ENCODE measurements at regions not wholly inside any gene's neighbourhood (a gene's known extent, or its start where the extent isn't known, plus 50 kb on each side); places are given as distances from the start of the nearest gene placed in this dataset.
A peak's percentile ranks its signal among the peaks of the same experiment; 100 is the strongest.

DNA sequence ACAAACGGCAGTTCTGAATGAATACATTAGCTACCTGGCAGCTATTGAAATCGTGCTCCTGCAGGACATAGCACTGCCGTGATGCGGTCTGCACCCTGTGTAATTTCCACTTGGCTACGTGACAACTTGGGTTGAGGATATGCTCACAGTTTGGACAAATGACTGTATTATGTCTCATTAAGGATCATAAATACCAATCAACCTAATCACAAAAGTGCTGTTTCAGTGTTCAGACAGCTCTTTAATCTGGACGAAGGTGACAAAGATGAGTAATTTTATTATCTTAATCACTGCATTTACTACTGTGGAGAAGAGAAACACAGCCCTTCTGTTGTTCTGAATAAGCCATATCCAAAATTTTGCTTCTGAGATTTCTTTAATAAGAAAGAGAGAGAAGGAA, 210.8 kb upstream of the PFKP start:
- Histone ChIP-seq H3K79me1 (ENCODE audit: low read depth, low read length) (no peaks in the 10 kb centered on the region), H3K9ac (ENCODE audit: low read depth, low read length, poor library complexity) (no peak overlapping the region), H3K23ac (ENCODE audit: low read depth, low read length, poor library complexity) (no peak overlapping the region), H2BK15ac (ENCODE audit: low read length) (no peak overlapping the region), H2BK12ac (ENCODE audit: low read length) (no peak overlapping the region), H3K27ac (replicated peaks; ENCODE audit: low read length) (no peak overlapping the region), H2AK5ac (ENCODE audit: low read depth, low read length) (no peak overlapping the region), H2AFZ (ENCODE audit: low read length) (no peak overlapping the region), H3K4me3 (ENCODE audit: low read length in 2 of 2) (no peak overlapping the region), H3K18ac (ENCODE audit: low read length) (no peak overlapping the region), H4K91ac (ENCODE audit: low read depth, low read length, poor library complexity) (no peak overlapping the region), H2BK120ac (ENCODE audit: low read depth, low read length) (no peak overlapping the region), H3K4me1 (ENCODE audit: control insufficient read depth in 2 of 2, insufficient read depth in 1 of 2, low read depth in 1 of 2, low read length in 2 of 2) (no peaks in the 10 kb centered on the region), H3K14ac (ENCODE audit: low read length) (no peak overlapping the region), H3K36me3 (replicated peaks in 1 of 2; ENCODE audit: control insufficient read depth in 2 of 2, insufficient read depth in 2 of 2, low read length in 2 of 2) (no peaks in the 10 kb centered on the region), H2BK5ac (ENCODE audit: low read length) (no peak overlapping the region), H3K9me3 (replicated peaks in 1 of 2; ENCODE audit: control insufficient read depth in 2 of 2, insufficient read depth in 1 of 2, low read depth in 1 of 2, low read length in 2 of 2) (peaks cover 0 to 2% of the 10 kb centered on the region in 2 donors), H3K4ac (ENCODE audit: low read length) (no peak overlapping the region), H3K27me3 (ENCODE audit: control insufficient read depth in 3 of 3, insufficient read depth in 3 of 3, low read depth in 1 of 3, low read length in 3 of 3) (no peaks in the 10 kb centered on the region), H4K8ac (ENCODE audit: low read depth, low read length) (no peak overlapping the region), H3K4me2 (ENCODE audit: insufficient read depth, low read length, poor library complexity, severe bottlenecking) (no peak overlapping the region)
- no peak for DNase-seq (ENCODE audit: low spot score)
- WGBS, 2 donors (ENCODE audit: extremely low coverage in 2 of 2, insufficient read length in 2 of 2, insufficient replicate concordance in 1 of 2) = no CpG with 5 or more reads among the region's 6 CpGs

GRCh38 chr10:2852574-2853323, 214.6 kb upstream of the PFKP start:
- H3K14ac ChIP-seq (ENCODE audit: low read length) = no peak overlapping the region
- DNase-seq (ENCODE audit: low spot score) = no peak
- H2AK5ac ChIP-seq (ENCODE audit: low read depth, low read length) = no peak overlapping the region
- H3K4me3 ChIP-seq (ENCODE audit: low read length in 2 of 2) = no peak overlapping the region
- WGBS, 2 donors (ENCODE audit: extremely low coverage in 2 of 2, insufficient read length in 2 of 2, insufficient replicate concordance in 1 of 2) = no CpG with 5 or more reads among the region's 2 CpGs
- H3K27me3 ChIP-seq (ENCODE audit: control insufficient read depth in 3 of 3, insufficient read depth in 3 of 3, low read depth in 1 of 3, low read length in 3 of 3) = no peaks in the 10 kb centered on the region
- H3K9me3 ChIP-seq (replicated peaks in 1 of 2; ENCODE audit: control insufficient read depth in 2 of 2, insufficient read depth in 1 of 2, low read depth in 1 of 2, low read length in 2 of 2) = no peaks in the 10 kb centered on the region
- H2BK120ac ChIP-seq (ENCODE audit: low read depth, low read length) = no peak overlapping the region
- H3K79me1 ChIP-seq (ENCODE audit: low read depth, low read length) = peaks cover 2% of the 10 kb centered on the region
- no peak overlapping the region for H3K4me2 ChIP-seq (ENCODE audit: insufficient read depth, low read length, poor library complexity, severe bottlenecking)
- no peak overlapping the region for H3K18ac ChIP-seq (ENCODE audit: low read length)
- no peak overlapping the region for H3K4ac ChIP-seq (ENCODE audit: low read length)
- no peak overlapping the region for H2AFZ ChIP-seq (ENCODE audit: low read length)
- no peak overlapping the region for H3K27ac ChIP-seq (replicated peaks; ENCODE audit: low read length)
- H3K9ac ChIP-seq (ENCODE audit: low read depth, low read length, poor library complexity) = no peak overlapping the region
- no peak overlapping the region for H2BK12ac ChIP-seq (ENCODE audit: low read length)
- H4K8ac ChIP-seq (ENCODE audit: low read depth, low read length) = no peak overlapping the region
- no peak overlapping the region for H3K23ac ChIP-seq (ENCODE audit: low read depth, low read length, poor library complexity)
- H3K36me3 ChIP-seq (replicated peaks in 1 of 2; ENCODE audit: control insufficient read depth in 2 of 2, insufficient read depth in 2 of 2, low read length in 2 of 2) = no peaks in the 10 kb centered on the region
- H4K91ac ChIP-seq (ENCODE audit: low read depth, low read length, poor library complexity) = no peak overlapping the region
- no peaks in the 10 kb centered on the region for H3K4me1 ChIP-seq (ENCODE audit: control insufficient read depth in 2 of 2, insufficient read depth in 1 of 2, low read depth in 1 of 2, low read length in 2 of 2)
- no peak overlapping the region for H2BK15ac ChIP-seq (ENCODE audit: low read length)
- H2BK5ac ChIP-seq (ENCODE audit: low read length) = no peak overlapping the region

DNA sequence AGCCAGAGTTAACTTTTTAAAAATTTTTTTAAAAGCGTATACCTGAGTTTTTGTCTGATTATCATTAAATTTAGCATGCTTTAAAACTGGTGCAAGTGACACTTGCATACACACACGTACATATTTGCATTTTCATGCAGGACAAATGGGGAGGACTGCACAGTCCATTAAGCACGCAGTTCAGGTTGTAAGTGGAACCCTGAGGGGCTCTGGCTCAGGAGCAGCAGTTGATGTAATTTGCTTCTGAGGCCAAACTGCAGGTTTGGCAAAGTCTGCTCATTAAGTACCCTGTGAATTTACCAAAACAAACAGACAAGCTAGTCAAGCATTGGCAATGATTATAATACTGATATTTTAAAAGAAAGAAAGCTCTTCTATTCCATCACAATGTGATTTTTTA, 215.8 kb upstream of the PFKP start:
- H3K79me1 ChIP-seq (ENCODE audit: low read depth, low read length) = peaks cover 2% of the 10 kb centered on the region
- H2BK12ac ChIP-seq (ENCODE audit: low read length) = no peak overlapping the region
- H2AK5ac ChIP-seq (ENCODE audit: low read depth, low read length) = no peak overlapping the region
- no peak overlapping the region for H3K4me2 ChIP-seq (ENCODE audit: insufficient read depth, low read length, poor library complexity, severe bottlenecking)
- WGBS, 2 donors (ENCODE audit: extremely low coverage in 2 of 2, insufficient read length in 2 of 2, insufficient replicate concordance in 1 of 2) = no CpG with 5 or more reads among the region's 3 CpGs
- H3K4me3 ChIP-seq (ENCODE audit: low read length in 2 of 2) = no peak overlapping the region
- H4K91ac ChIP-seq (ENCODE audit: low read depth, low read length, poor library complexity) = no peak overlapping the region
- no peak overlapping the region for H3K14ac ChIP-seq (ENCODE audit: low read length)
- no peak overlapping the region for H2AFZ ChIP-seq (ENCODE audit: low read length)
- no peak overlapping the region for H3K9ac ChIP-seq (ENCODE audit: low read depth, low read length, poor library complexity)
- no peak for DNase-seq (ENCODE audit: low spot score)
- H2BK15ac ChIP-seq (ENCODE audit: low read length) = no peak overlapping the region
- no peak overlapping the region for H2BK120ac ChIP-seq (ENCODE audit: low read depth, low read length)
- no peak overlapping the region for H3K4ac ChIP-seq (ENCODE audit: low read length)
- no peaks in the 10 kb centered on the region for H3K27me3 ChIP-seq (ENCODE audit: control insufficient read depth in 3 of 3, insufficient read depth in 3 of 3, low read depth in 1 of 3, low read length in 3 of 3)
- H4K8ac ChIP-seq (ENCODE audit: low read depth, low read length) = no peak overlapping the region
- H3K18ac ChIP-seq (ENCODE audit: low read length) = no peak overlapping the region
- H3K27ac ChIP-seq (replicated peaks; ENCODE audit: low read length) = no peak overlapping the region
- no peak overlapping the region for H2BK5ac ChIP-seq (ENCODE audit: low read length)
- no peaks in the 10 kb centered on the region for H3K4me1 ChIP-seq (ENCODE audit: control insufficient read depth in 2 of 2, insufficient read depth in 1 of 2, low read depth in 1 of 2, low read length in 2 of 2)
- H3K36me3 ChIP-seq (replicated peaks in 1 of 2; ENCODE audit: control insufficient read depth in 2 of 2, insufficient read depth in 2 of 2, low read length in 2 of 2) = no peaks in the 10 kb centered on the region
- no peak overlapping the region for H3K23ac ChIP-seq (ENCODE audit: low read depth, low read length, poor library complexity)
- H3K9me3 ChIP-seq (replicated peaks in 1 of 2; ENCODE audit: control insufficient read depth in 2 of 2, insufficient read depth in 1 of 2, low read depth in 1 of 2, low read length in 2 of 2) = no peaks in the 10 kb centered on the region

DNA sequence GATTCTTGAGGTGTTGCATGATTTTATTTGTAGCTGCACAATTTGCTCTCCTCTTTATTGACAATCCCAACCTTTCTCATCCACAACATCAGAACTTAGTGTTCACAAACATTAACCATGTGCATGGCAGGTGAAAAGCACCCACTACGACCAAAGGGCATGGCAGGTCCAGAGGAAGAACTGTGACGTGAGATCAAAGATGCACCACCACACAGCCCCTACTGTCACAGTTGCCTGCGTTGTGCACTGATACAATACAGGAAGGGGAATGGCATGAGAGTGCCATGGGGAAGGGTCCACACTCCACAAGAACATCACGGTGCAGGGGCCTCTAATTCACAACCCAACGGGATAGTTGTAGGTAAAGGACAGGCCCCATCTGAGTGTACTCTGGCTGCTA, 217.1 kb upstream of the PFKP start:
- no peak overlapping the region for H2BK15ac ChIP-seq (ENCODE audit: low read length)
- no peak overlapping the region for H3K14ac ChIP-seq (ENCODE audit: low read length)
- H3K23ac ChIP-seq (ENCODE audit: low read depth, low read length, poor library complexity) = no peak overlapping the region
- no peak overlapping the region for H3K4me3 ChIP-seq (ENCODE audit: low read length in 2 of 2)
- H4K91ac ChIP-seq (ENCODE audit: low read depth, low read length, poor library complexity) = no peak overlapping the region
- H3K9me3 ChIP-seq (replicated peaks in 1 of 2; ENCODE audit: control insufficient read depth in 2 of 2, insufficient read depth in 1 of 2, low read depth in 1 of 2, low read length in 2 of 2) = no peaks in the 10 kb centered on the region
- no peak overlapping the region for H2AFZ ChIP-seq (ENCODE audit: low read length)
- H4K8ac ChIP-seq (ENCODE audit: low read depth, low read length) = peak overlapping the region; percentile 67
- H3K27ac ChIP-seq (replicated peaks; ENCODE audit: low read length) = no peak overlapping the region
- no peak overlapping the region for H3K4me2 ChIP-seq (ENCODE audit: insufficient read depth, low read length, poor library complexity, severe bottlenecking)
- H2BK5ac ChIP-seq (ENCODE audit: low read length) = no peak overlapping the region
- H3K9ac ChIP-seq (ENCODE audit: low read depth, low read length, poor library complexity) = no peak overlapping the region
- H3K79me1 ChIP-seq (ENCODE audit: low read depth, low read length) = peaks cover 2% of the 10 kb centered on the region
- H3K4ac ChIP-seq (ENCODE audit: low read length) = no peak overlapping the region
- no CpG with 5 or more reads among the region's 5 CpGs for WGBS, 2 donors (ENCODE audit: extremely low coverage in 2 of 2, insufficient read length in 2 of 2, insufficient replicate concordance in 1 of 2)
- H2AK5ac ChIP-seq (ENCODE audit: low read depth, low read length) = no peak overlapping the region
- DNase-seq (ENCODE audit: low spot score) = no peak
- H3K18ac ChIP-seq (ENCODE audit: low read length) = no peak overlapping the region
- H2BK120ac ChIP-seq (ENCODE audit: low read depth, low read length) = no peak overlapping the region
- no peaks in the 10 kb centered on the region for H3K4me1 ChIP-seq (ENCODE audit: control insufficient read depth in 2 of 2, insufficient read depth in 1 of 2, low read depth in 1 of 2, low read length in 2 of 2)
- no peak overlapping the region for H2BK12ac ChIP-seq (ENCODE audit: low read length)
- H3K36me3 ChIP-seq (replicated peaks in 1 of 2; ENCODE audit: control insufficient read depth in 2 of 2, insufficient read depth in 2 of 2, low read length in 2 of 2) = no peaks in the 10 kb centered on the region
- H3K27me3 ChIP-seq (ENCODE audit: control insufficient read depth in 3 of 3, insufficient read depth in 3 of 3, low read depth in 1 of 3, low read length in 3 of 3) = no peaks in the 10 kb centered on the region
